H1 (cell line): ENCODE measurements at regions not wholly inside any gene's neighbourhood (a gene's known extent, or its start where the extent isn't known, plus 50 kb on each side); places are given as distances from the start of the nearest gene placed in this dataset.

ENCODE experiments used
- CTCF ChIA-PET: fragments of 300-600 bp; sonication (Branson Sonifier 250); formaldehyde crosslinking; loops from one replicate; lab custom pipeline; 2021; ENCODE audit not compliant: partially characterized antibody; lab: Charles Lee
- POLR2A ChIA-PET: fragments of 300-600 bp; sonication (Branson Sonifier 250); formaldehyde crosslinking; loops from one replicate; lab custom pipeline; 2021; ENCODE audit warnings: inconsistent platforms; ENCODE audit not compliant: partially characterized antibody; lab: Charles Lee
- DNase-seq, 2 experiments: peaks; one replicate each; pipeline versions ENCODE4 v3.0.0 to v3.0.0-alpha.2; 2010 to 2022; ENCODE audit warnings: low spot score in 2 of 2, low read depth in 1 of 2, mixed read lengths in 1 of 2
- FAIRE-seq: peaks from 2 replicates; lab custom pipeline; 2011; peaks lifted over from hg19 to GRCh38; lab: Jason Lieb, UNC
- H2AFZ ChIP-seq: 2 replicates; pipeline ENCODE4 v1.8.1; 2012; ENCODE audit warnings: low read length, inconsistent platforms
- H2AK5ac ChIP-seq: 2 replicates; pipeline ENCODE4 v1.6.1; 2013; ENCODE audit warnings: low read depth, low read length
- H2BK120ac ChIP-seq: replicated peaks from 2 replicates; pipeline ENCODE3; 2013; ENCODE audit warnings: low read depth, low read length, inconsistent platforms
- H2BK12ac ChIP-seq: 2 replicates; pipeline ENCODE4 v1.6.1; 2013; ENCODE audit warnings: low read depth, low read length
- H2BK15ac ChIP-seq: 2 replicates; pipeline ENCODE4 v1.6.1; 2013; ENCODE audit warnings: low read length
- H2BK20ac ChIP-seq: 2 replicates; pipeline ENCODE4 v1.6.1; 2013; ENCODE audit warnings: low read length
- H2BK5ac ChIP-seq: 2 replicates; pipeline ENCODE4 v1.6.1; 2013; ENCODE audit warnings: low read depth, low read length
- H3K14ac ChIP-seq: 2 replicates; pipeline ENCODE4 v1.6.1; 2013; ENCODE audit warnings: inconsistent platforms; ENCODE audit not compliant: insufficient read length
- H3K18ac ChIP-seq: 2 replicates; pipeline ENCODE4 v1.6.1; 2013; ENCODE audit warnings: low read length; ENCODE audit errors: extremely low read depth
- H3K23ac ChIP-seq: 2 replicates; pipeline ENCODE4 v1.6.1; 2013; ENCODE audit warnings: inconsistent platforms; ENCODE audit not compliant: insufficient read length
- H3K23me2 ChIP-seq: 2 replicates; pipeline ENCODE4 v1.6.1; 2013; ENCODE audit warnings: low read depth, low read length
- H3K27ac ChIP-seq: 2 replicates; pipeline ENCODE4 v1.6.1; 2011; ENCODE audit warnings: low read depth, low read length, inconsistent platforms
- H3K27me3 ChIP-seq, 4 experiments: replicated peaks in 1 of 4; 1 replicate in 1 of 4; 2 replicates in 3 of 4; pipeline versions ENCODE4 v1.6.1 to v1.8.1; 2011 to 2013; ENCODE audit warnings: low read length in 3 of 4, mild to moderate bottlenecking in 3 of 4, inconsistent platforms in 2 of 4, mixed read lengths in 2 of 4, moderate library complexity in 1 of 4; ENCODE audit not compliant: control insufficient read depth in 3 of 4, insufficient read depth in 3 of 4; ENCODE audit errors: extremely low read depth in 1 of 4
- H3K36me3 ChIP-seq, 4 experiments: 2 replicates each; pipeline versions ENCODE4 v1.6.1 to v1.8.1; 2011 to 2013; ENCODE audit warnings: mild to moderate bottlenecking in 4 of 4, low read length in 3 of 4, moderate library complexity in 2 of 4, control low read depth in 1 of 4, inconsistent platforms in 1 of 4; ENCODE audit not compliant: insufficient read depth in 4 of 4, control insufficient read depth in 2 of 4
- H3K4ac ChIP-seq: replicated peaks from 2 replicates; pipeline ENCODE3; 2013; ENCODE audit warnings: low read length, low read depth, mixed read lengths, inconsistent platforms; ENCODE audit not compliant: insufficient read length
- H3K4me1 ChIP-seq, 4 experiments: replicated peaks in 1 of 4; 1 replicate in 1 of 4; 2 replicates in 3 of 4; pipeline versions ENCODE4 v1.6.1 to v1.8.1; 2011 to 2013; ENCODE audit warnings: low read length in 3 of 4, inconsistent platforms in 2 of 4, mixed read lengths in 1 of 4; ENCODE audit not compliant: insufficient read depth in 4 of 4, control insufficient read depth in 3 of 4
- H3K4me2 ChIP-seq, 2 experiments: 2 replicates each; pipeline versions ENCODE4 v1.6.1 to v1.8.1; 2011 to 2013; ENCODE audit warnings: low read depth in 2 of 2, low read length in 2 of 2, control low read depth in 1 of 2, inconsistent platforms in 1 of 2, mild to moderate bottlenecking in 1 of 2; ENCODE audit not compliant: insufficient read depth in 1 of 2
- H3K4me3 ChIP-seq, 4 experiments: fragments of 200-600, 300-600 bp in 1 of 4; sonication (generic), shearing (Covaris generic), sonication (Bioruptor Twin) in 1 of 4; 2 replicates each; pipeline versions ENCODE4 v1.5.1 to v1.8.1; 2011 to 2016; ENCODE audit warnings: low read length in 4 of 4, low read depth in 3 of 4, control low read depth in 2 of 4, inconsistent platforms in 2 of 4, mild to moderate bottlenecking in 2 of 4, mixed read lengths in 1 of 4, moderate library complexity in 1 of 4; ENCODE audit not compliant: insufficient read depth in 2 of 4; ENCODE audit errors: extremely low read depth in 1 of 4
- H3K56ac ChIP-seq: replicated peaks from 2 replicates; pipeline ENCODE3; 2013; ENCODE audit warnings: low read depth, mild to moderate bottlenecking, mixed read lengths, low read length, inconsistent platforms; ENCODE audit not compliant: insufficient read length
- H3K79me1 ChIP-seq: 2 replicates; pipeline ENCODE4 v1.6.1; 2013; ENCODE audit warnings: low read depth, low read length, control low read depth
- H3K79me2 ChIP-seq, 2 experiments: 2 replicates each; pipeline versions ENCODE4 v1.6.1 to v1.8.1; 2012 to 2013; ENCODE audit warnings: low read length in 2 of 2, mild to moderate bottlenecking in 2 of 2, inconsistent platforms in 1 of 2; ENCODE audit not compliant: insufficient read depth in 2 of 2, control insufficient read depth in 1 of 2
- H3K9ac ChIP-seq, 4 experiments: replicated peaks in 1 of 4; 1 replicate in 1 of 4; 2 replicates in 3 of 4; pipeline versions ENCODE4 v1.6.1 to v1.8.1; 2011 to 2013; ENCODE audit warnings: low read depth in 3 of 4, low read length in 3 of 4, control low read depth in 2 of 4, mild to moderate bottlenecking in 2 of 4, moderate library complexity in 2 of 4, inconsistent platforms in 1 of 4; ENCODE audit errors: extremely low read depth in 1 of 4
- H3K9me3 ChIP-seq, 2 experiments: 2 replicates each; pipeline versions ENCODE4 v1.6.1 to v1.8.1; 2012 to 2013; ENCODE audit warnings: mild to moderate bottlenecking in 2 of 2, moderate library complexity in 2 of 2, control low read depth in 1 of 2, inconsistent platforms in 1 of 2, low read depth in 1 of 2, low read length in 1 of 2, mixed read lengths in 1 of 2; ENCODE audit not compliant: insufficient read depth in 2 of 2
- H4K20me1 ChIP-seq, 2 experiments: replicated peaks in 1 of 2; 2 replicates each; pipeline versions ENCODE3 to v1.8.1; 2011 to 2013; ENCODE audit warnings: inconsistent platforms in 2 of 2, low read length in 2 of 2, mild to moderate bottlenecking in 1 of 2; ENCODE audit not compliant: insufficient read depth in 2 of 2, control insufficient read depth in 1 of 2
- H4K5ac ChIP-seq: 2 replicates; pipeline ENCODE4 v1.6.1; 2013; ENCODE audit warnings: low read length, low read depth, mixed read lengths, inconsistent platforms; ENCODE audit not compliant: insufficient read length
- H4K8ac ChIP-seq: 2 replicates; pipeline ENCODE4 v1.8.0; 2013; ENCODE audit warnings: mild to moderate bottlenecking, moderate library complexity, low read length, inconsistent platforms; ENCODE audit not compliant: insufficient read depth; ENCODE audit errors: extremely low read depth
- H4K91ac ChIP-seq: replicated peaks from 2 replicates; pipeline ENCODE3; 2013; ENCODE audit warnings: low read length, mixed read lengths, inconsistent platforms; ENCODE audit not compliant: insufficient read length
- RAD21 ChIP-seq, 2 experiments: IDR thresholded peaks in 1 of 2; conservative IDR thresholded peaks in 1 of 2; 2 replicates each; pipeline ENCODE4 v1.6.1; 2011; ENCODE audit warnings: low read depth in 2 of 2, low read length in 2 of 2, improper control_type of control experiment in 1 of 2, inconsistent platforms in 1 of 2, mild to moderate bottlenecking in 1 of 2, moderate library complexity in 1 of 2
- WGBS, 2 experiments: shearing (Covaris generic) in 1 of 2; methylation state at CpG; one replicate each; pipeline versions ENCODE4 v1.1.6 to v1.1.7; 2013 to 2015; ENCODE audit warnings: low lambda C conversion rate in 2 of 2, mixed read lengths in 2 of 2, inconsistent platforms in 1 of 2, low coverage in 1 of 2, missing lambda C conversion rate in 1 of 2; ENCODE audit not compliant: insufficient replicate concordance in 2 of 2, insufficient coverage in 1 of 2, insufficient read length in 1 of 2; ENCODE audit errors: extremely low coverage in 1 of 2, missing lambda C conversion rate in 1 of 2; 5-methylcytosine and 5-hydroxymethylcytosine counted together
- TF ChIP-seq, protein P1 (sequence below): IDR thresholded peaks from 2 replicates; pipeline ENCODE4 v1.6.1; 2012; ENCODE audit warnings: inconsistent platforms

DNA sequence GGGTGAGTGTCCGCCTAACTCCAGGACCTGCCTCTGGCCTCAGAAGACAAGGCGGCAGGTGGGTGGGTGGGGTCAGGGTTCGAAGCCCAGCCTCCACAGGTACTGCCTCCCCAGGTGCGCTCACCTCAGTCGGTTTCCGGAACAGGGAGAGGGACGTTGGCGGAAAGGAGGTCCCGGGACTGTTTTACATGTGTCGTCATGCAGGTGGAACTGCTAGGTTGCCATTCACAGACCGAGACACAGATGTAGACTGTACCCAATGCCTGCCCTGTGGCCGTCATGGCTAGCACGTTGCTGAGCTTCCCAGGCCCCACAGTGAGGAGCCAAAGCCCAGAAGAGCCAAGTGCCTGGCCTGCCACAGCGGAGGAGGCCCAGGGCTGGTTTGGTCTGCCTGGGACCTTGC is 284.0 kb upstream of the HS6ST1 start:
- Histone ChIP-seq H2BK120ac (no peak overlapping the region), H3K23me2 (peaks cover 9% of the 10 kb centered on the region; the same call in 1 of the 2 replicates), H3K4me3 (no peak overlapping the region), H3K4me1 (peaks cover 0 to 5% (median 0%) of the 10 kb centered on the region in 4 experiments; a peak in 3 of 7 replicates), H3K14ac (no peak overlapping the region), H2AK5ac (no peak overlapping the region), H4K20me1 (peaks cover 0 to 7% of the 10 kb centered on the region in 2 experiments), H2BK12ac (0 out of 2 replicates have a peak overlapping the region, but pooled peaks have one; percentile 55), H2BK5ac (0 out of 2 replicates have a peak overlapping the region, but pooled peaks have one; percentile 49), H2AFZ (no peak overlapping the region), H3K4ac (no peak overlapping the region), H3K36me3 (no peaks in the 10 kb centered on the region), H4K8ac (no peak overlapping the region), H4K5ac (no peak overlapping the region), H3K27ac (no peak overlapping the region), H4K91ac (no peak overlapping the region), H3K9me3 (no peaks in the 10 kb centered on the region), H2BK15ac (no peak overlapping the region), H3K79me2 (no peaks in the 10 kb centered on the region), H3K9ac (no peak overlapping the region), H3K27me3 (no peaks in the 10 kb centered on the region), H3K4me2 (no peak overlapping the region), H3K23ac (no peak overlapping the region), H3K79me1 (no peaks in the 10 kb centered on the region), H3K56ac (no peak overlapping the region), H2BK20ac (no peak overlapping the region), H3K18ac (no peak overlapping the region)
- TF ChIP-seq, protein P1, sequence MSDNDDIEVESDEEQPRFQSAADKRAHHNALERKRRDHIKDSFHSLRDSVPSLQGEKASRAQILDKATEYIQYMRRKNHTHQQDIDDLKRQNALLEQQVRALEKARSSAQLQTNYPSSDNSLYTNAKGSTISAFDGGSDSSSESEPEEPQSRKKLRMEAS = no peak
- peak in 1 of 2 experiments; percentile 20; a peak in 1 of 4 replicates for TF ChIP-seq RAD21 (IDR thresholded peaks at IDR 0.05 in 1 of 2, conservative IDR thresholded peaks at IDR 0.05 in 1 of 2; ENCODE audit: low read depth in 2 of 2, low read length in 2 of 2)
- no peak for DNase-seq
- FAIRE-seq = no peak
- ChIA-PET CTCF (interaction anchor here (0.9 to 1.6 kb wide), 4 partner anchors 9 to 74 kb away, joined by 3 to 4 read pairs (median 3); no protein-coding TSS in a partner anchor), POLR2A (no interaction called here)
- 93% methylated on average over 9 of the region's 14 CpGs; no CpG with 5 or more reads in 1 of the 2 experiments for WGBS, 2 experiments
